ENCODE measurements at regions not wholly inside any gene's neighbourhood (a gene's known extent, or its start where the extent isn't known, plus 50 kb on each side); places are given as distances from the start of the nearest gene placed in this dataset.

- no peak for DNase-seq
Observed at GRCh38 chr1:5716126-5716525, 276.1 kb downstream of the NPHP4 start.

DNA sequence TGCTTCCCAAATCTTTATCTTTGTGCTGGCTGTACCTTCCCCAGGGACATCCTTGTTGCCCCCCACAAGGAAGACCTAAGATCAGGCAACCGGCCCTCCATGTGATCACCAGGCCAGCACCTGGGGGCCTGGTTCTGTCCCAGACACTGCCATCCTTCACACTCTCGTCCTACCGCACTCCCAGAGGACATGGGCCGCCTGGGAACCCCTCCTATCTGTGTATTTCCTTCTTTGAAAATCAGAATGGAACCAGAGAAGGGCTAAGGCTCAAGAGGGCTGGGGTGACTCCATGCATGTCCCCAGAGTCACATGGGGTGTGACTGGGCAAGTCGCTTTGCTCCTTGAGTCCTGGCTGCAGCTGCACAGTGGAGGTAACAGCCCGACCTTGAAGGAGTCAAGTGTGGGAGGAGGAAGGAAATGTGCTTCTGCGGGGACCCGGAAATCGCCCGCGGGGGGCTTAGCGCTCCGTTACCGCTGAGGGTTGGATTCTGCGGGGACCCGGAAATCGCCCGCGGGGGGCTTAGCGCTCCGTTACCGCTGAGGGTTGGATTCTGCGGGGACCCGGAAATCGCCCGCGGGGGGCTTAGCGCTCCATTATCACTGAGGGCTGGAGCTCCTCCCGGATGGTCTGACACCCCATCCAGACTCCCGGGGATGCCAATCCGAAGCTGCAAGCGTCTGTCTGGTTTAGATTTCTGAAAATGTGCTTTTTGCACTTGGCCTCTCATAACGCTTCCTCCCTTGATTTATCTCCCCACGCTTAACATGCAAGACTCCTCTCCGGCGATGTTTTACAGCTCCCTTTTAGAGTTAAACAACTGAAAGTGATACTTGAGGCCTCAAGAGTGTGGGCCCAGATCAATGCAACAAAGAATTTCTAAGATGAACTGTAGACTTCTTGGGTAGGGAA is 278.9 kb downstream of the NPHP4 start:
- no peak for DNase-seq

DNA sequence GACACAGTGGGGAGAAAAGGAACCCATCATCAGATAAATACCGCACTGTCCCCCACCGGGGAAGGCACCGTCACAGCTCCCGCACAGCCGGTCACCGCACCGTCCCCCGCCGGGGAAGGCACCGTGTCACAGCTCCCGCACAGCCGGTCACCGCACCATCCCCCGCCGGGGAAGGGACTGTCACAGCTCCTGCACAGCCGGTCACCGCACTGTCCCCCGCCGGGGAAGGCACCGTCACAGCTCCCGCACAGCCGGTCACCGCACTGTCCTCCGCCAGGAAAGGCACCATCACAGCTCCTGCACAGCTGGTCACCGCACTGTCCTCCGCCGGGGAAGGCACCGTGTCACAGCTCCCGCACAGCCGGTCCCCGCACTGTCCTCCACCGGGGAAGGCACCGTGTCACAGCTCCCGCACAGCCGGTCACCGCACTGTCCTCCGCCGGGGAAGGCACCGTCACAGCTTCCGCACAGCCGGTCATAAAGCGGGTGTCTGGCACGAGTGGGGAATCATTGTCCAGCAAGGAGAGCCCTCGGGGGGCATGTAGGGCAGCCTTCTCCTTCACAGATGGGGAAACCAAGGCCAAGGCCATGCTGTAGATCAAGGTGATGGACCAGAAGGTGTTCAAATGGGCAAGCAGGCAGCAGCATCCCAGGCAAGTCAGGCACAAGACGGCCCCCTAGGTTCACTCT is 280.1 kb downstream of the NPHP4 start:
- no peak for DNase-seq

- DNase-seq, result no peak
Observed at GRCh38 chr1:5711079-5711478, 281.1 kb downstream of the NPHP4 start.

- DNase-seq, result no peak
Observed at GRCh38 chr1:5709976-5710375, 282.2 kb downstream of the NPHP4 start.

GRCh38 chr1:5709461-5709975 is 282.7 kb downstream of the NPHP4 start:
- DNase-seq, result no peak

DNA sequence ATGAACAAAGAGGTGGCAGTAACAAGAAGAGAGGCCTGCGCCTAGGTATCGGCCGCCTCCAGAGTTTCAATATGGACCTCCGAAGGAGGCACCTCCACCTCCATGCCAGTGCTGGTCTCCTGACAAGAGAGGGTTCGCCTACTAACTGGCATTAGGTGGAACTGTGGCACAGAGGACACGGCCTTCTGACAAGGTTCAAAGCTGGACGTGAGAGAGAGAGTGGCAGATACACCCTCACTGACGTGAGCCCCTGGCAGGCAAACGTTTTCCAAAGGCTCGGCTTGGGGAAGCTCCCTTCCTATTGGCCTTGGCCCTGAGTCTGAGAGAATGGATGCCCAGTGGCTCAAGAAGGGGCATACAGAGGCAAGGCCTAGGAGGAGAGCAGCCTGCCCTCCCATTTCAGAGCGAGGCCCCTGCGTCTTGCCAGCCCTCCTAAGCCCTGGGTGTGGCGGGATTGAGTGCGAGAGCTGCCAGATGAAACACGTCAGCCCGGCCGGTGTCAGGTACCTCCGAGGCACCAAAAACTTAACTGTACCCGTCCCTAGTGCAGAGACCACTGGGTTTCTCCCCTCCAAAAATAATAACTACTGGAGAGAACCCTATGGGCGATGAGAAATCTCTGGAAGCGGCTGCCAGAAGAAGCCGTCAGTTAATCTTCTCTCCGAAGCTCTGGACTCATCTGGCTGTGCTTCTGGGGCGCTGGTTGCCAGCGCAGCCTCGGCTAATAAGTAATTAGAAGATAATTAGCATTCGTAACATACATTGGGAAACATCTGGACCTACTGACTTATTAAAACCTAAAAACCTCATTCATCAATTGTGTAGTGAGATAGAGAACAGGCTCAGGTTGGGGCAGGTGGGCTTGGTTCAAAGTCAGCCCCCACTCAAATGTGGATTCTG is 283.6 kb downstream of the NPHP4 start:
- no peak for DNase-seq

GRCh38 chr1:5707566-5708345 is 284.5 kb downstream of the NPHP4 start:
- peak in 3 of 51 donors; percentile 10 to 61 (median 15) for DNase-seq

DNA sequence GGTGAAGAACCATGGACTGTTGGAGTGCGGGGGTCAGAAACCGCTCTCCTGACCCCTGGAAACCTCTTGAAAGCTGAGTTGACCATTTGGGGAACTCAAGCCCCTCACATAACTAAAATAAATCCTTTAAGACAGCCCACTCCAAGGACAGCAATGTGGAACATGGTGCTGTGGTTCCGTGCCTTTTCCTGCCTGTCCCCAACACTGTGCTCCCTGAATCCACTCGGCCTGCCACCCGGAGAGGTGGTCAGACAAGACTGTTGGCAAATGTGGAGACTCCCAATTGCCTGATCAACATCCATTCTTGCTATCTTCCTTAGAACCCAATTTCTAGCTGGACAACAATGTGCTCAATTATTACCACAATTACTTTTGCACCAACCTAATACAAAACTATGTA is 286.0 kb downstream of the NPHP4 start:
- no peak for DNase-seq

DNA sequence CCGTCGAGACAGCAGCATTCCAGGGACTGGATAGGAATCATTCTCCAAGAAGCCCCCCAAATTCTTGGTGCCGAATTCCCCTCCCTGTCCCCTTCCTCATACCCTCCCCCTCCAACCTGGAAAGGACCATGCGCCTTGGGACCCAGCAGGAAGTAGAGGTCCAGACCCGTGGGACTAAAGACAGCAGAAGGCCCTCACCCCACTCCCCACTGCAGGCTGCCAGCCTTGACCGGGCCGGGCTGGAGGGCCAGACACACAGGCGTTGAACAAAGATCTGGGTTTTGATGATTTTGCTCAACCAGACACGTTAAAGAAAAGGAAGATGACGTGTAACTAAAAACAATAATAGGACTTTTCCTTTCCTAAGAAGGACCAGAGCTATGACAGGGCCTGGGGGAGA is 286.5 kb downstream of the NPHP4 start:
- no peak for DNase-seq

- DNase-seq, result no peak
Observed at GRCh38 chr1:5704561-5705514, 287.4 kb downstream of the NPHP4 start.

DNA sequence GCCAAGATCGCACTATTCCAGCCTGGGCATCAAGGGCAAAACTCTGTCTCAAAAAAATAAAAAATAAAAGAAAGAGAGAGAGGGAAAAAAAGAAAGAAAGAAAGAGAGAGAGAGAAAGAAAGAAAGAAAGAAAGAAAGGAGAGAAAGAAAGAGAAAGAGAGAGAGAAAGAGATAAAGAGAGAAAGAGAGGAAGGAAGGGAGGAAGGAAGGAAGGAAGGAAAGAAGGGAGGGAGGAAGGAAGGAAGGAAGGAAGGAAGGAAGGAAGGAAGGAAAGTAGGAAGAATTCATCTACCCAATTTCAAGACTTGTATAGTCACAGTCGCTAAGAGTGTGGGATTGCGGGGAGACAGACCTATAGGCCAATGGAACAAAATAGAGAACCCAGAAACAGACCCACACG is 290.6 kb downstream of the NPHP4 start:
- no peak for DNase-seq

DNA sequence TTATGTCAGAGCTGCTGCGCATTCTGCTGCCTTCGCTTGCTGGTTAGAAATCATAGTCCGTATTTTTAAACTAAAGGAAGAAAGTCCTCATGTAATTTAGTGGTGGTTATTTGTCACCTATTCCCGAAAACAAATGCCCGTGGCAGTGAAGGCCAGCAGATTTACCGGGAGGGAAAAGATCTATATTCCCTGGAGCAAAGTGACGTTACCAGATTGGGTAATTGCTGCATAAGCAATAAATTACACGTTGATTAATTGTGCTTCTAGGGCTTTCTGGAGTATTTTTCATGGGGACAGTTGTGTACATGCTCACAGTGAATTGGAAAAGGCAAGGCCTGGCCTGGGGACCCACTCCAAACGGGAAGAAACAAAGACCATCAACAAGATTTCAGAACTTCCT is 298.7 kb downstream of the NPHP4 start:
- no peak for DNase-seq

DNA sequence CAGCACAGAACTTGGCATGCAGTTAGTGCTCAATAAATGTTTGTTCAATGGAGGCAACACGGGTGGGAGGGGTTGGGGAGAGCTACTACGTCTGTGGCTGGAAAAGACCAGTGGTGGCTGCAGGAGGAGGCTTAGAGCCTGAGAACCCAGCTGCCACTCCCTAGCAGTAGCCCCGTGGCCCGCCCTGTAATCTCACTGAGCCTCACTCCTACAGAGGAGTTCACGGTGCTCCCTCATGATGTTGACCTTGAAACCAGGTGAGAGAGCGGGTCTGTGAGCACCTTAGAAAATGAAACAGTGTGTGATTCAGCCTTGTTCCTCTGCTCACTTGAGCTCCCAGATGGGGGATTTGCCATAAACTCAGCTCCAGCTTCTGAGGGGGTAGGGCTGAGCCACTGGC is 299.6 kb downstream of the NPHP4 start:
- no peak for DNase-seq

GRCh38 chr1:5691795-5692509 is 300.3 kb downstream of the NPHP4 start:
- DNase-seq, result no peak

- no peak for DNase-seq
Observed at GRCh38 chr1:5690898-5691297, 301.3 kb downstream of the NPHP4 start.

GRCh38 chr1:5690291-5690690 is 301.9 kb downstream of the NPHP4 start:
- no peak for DNase-seq

- DNase-seq, result no peak
Observed at GRCh38 chr1:5688081-5689077, 303.8 kb downstream of the NPHP4 start.

Measured in hypothalamus (tissue), 51 donors.